Lung (tissue), 11 donors: ENCODE measurements at regions not wholly inside any gene's neighbourhood (a gene's known extent, or its start where the extent isn't known, plus 50 kb on each side); places are given as distances from the start of the nearest gene placed in this dataset.

Experiments used
- ATAC-seq: fragments of 200-7000 bp; cut with Tn5 transposase; one replicate; pipeline ENCODE4 v1.9.1; 2020; ENCODE audit warnings: moderate number of reproducible peaks; ENCODE audit not compliant: insufficient read depth, low FRiP score
- DNase-seq, 3 donors: peaks; one replicate each; pipeline ENCODE4 v3.0.0-alpha.2; 2013 to 2017
- H3K27ac ChIP-seq, 2 donors: one replicate each; pipeline ENCODE4 v1.5.1; 2013; ENCODE audit warnings: mild to moderate bottlenecking in 2 of 2, moderate library complexity in 2 of 2, control low read depth in 1 of 2, inconsistent platforms in 1 of 2, low read depth in 1 of 2, low read length in 1 of 2
- H3K27me3 ChIP-seq, 3 donors: one replicate each; pipeline ENCODE4 v1.5.1; 2013; ENCODE audit warnings: low read length in 2 of 3; ENCODE audit not compliant: control insufficient read depth in 3 of 3, insufficient read depth in 3 of 3
- H3K36me3 ChIP-seq, 4 donors: one replicate each; pipeline ENCODE4 v1.5.1; 2013; ENCODE audit warnings: low read length in 4 of 4, mild to moderate bottlenecking in 1 of 4, moderate library complexity in 1 of 4; ENCODE audit not compliant: control insufficient read depth in 4 of 4, insufficient read depth in 4 of 4
- H3K4me1 ChIP-seq, 5 donors: one replicate each; pipeline ENCODE4 v1.5.1; 2013; ENCODE audit warnings: low read length in 5 of 5, mild to moderate bottlenecking in 2 of 5, moderate library complexity in 1 of 5; ENCODE audit not compliant: control insufficient read depth in 5 of 5, insufficient read depth in 5 of 5
- H3K4me3 ChIP-seq: one replicate; pipeline ENCODE4 v1.5.1; 2013; ENCODE audit warnings: mild to moderate bottlenecking, control low read depth, moderate library complexity
- H3K9ac ChIP-seq, 2 donors: one replicate each; pipeline ENCODE4 v1.5.1; 2013; ENCODE audit warnings: low read length in 2 of 2, control low read depth in 1 of 2; ENCODE audit not compliant: insufficient read depth in 1 of 2
- H3K9me3 ChIP-seq, 4 donors: one replicate each; pipeline ENCODE4 v1.5.1; 2013; ENCODE audit warnings: low read length in 3 of 4, mild to moderate bottlenecking in 1 of 4, moderate library complexity in 1 of 4; ENCODE audit not compliant: control insufficient read depth in 4 of 4, insufficient read depth in 3 of 4
- CTCF ChIP-seq: IDR thresholded peaks from 2 replicates; pipeline ENCODE4 v1.5.1; 2012; ENCODE audit warnings: mild to moderate bottlenecking; ENCODE audit errors: control extremely low read depth, extremely low read depth
- WGBS, 2 donors: extraction: QIAGEN DNeasy Blood & Tissue Kit; methylation state at CpG; one replicate each; pipeline ENCODE4 v1.1.7; 2013; 5-methylcytosine and 5-hydroxymethylcytosine counted together
- donor health status: control.
- donor health status: control.
- donor health status: Bipolar disorder and iron deficiency.
- donor health status: healthy.
- donor health status: DM: yes; HTN: yes; CAD: no.

- no peak overlapping the region for H3K9ac ChIP-seq
- no peaks in the 10 kb centered on the region for H3K27me3 ChIP-seq
- TF ChIP-seq CTCF = no peak
- H3K4me3 ChIP-seq = no peak overlapping the region
- H3K4me1 ChIP-seq = no peaks in the 10 kb centered on the region
- H3K36me3 ChIP-seq = no peaks in the 10 kb centered on the region
- no peaks in the 10 kb centered on the region for H3K9me3 ChIP-seq
- DNase-seq = no peak
- no peak overlapping the region for H3K27ac ChIP-seq
- ATAC-seq = no peak
Observed at GRCh38 chr4:72860766-72861165, 208.8 kb downstream of the COX18 start.

- no peaks in the 10 kb centered on the region for H3K27me3 ChIP-seq
- WGBS, 2 donors = 61 to 84% methylated on average over 4 of the region's 4 CpGs
- H3K36me3 ChIP-seq = no peaks in the 10 kb centered on the region
- peak; percentile 78 for ATAC-seq
- no peak for DNase-seq
- H3K4me1 ChIP-seq = no peaks in the 10 kb centered on the region
- H3K9ac ChIP-seq = no peak overlapping the region
- no peak overlapping the region for H3K4me3 ChIP-seq
- H3K9me3 ChIP-seq = no peaks in the 10 kb centered on the region
- TF ChIP-seq CTCF = no peak
- H3K27ac ChIP-seq = no peak overlapping the region
Observed at GRCh38 chr4:72858328-72858727, 211.2 kb downstream of the COX18 start.

GRCh38 chr4:72857787-72858186, 211.7 kb downstream of the COX18 start:
- DNase-seq = no peak
- H3K27ac ChIP-seq = no peak overlapping the region
- 29 to 33% methylated on average over 2 of the region's 2 CpGs for WGBS, 2 donors

More at GRCh38 chr4:72857787-72858186, 211.7 kb downstream of the COX18 start:
- Histone ChIP-seq H3K4me3 (no peak overlapping the region), H3K27me3 (no peaks in the 10 kb centered on the region), H3K9me3 (no peaks in the 10 kb centered on the region), H3K36me3 (no peaks in the 10 kb centered on the region), H3K9ac (no peak overlapping the region), H3K4me1 (no peaks in the 10 kb centered on the region)
- no peak for ATAC-seq
- no peak for TF ChIP-seq CTCF
